NCI-H1105 (cell line): ENCODE measurements at regions not wholly inside any gene's neighbourhood (a gene's known extent, or its start where the extent isn't known, plus 50 kb on each side); places are given as distances from the start of the nearest gene placed in this dataset.

Source experiments
- DNase-seq: peaks from one replicate; lab custom pipeline; 2025; lab: John Stamatoyannopoulos, UW

GRCh38 chr21:41632748-41633475 lies 125.0 kb upstream of the TMPRSS2 start:
- peak; percentile 25 for DNase-seq

- peak; percentile 68 for DNase-seq
Measured at GRCh38 chr21:41631564-41632461, 123.9 kb upstream of the TMPRSS2 start.

GRCh38 chr21:41630917-41631316 lies 123.0 kb upstream of the TMPRSS2 start:
- no peak for DNase-seq

GRCh38 chr21:41630249-41630648 lies 122.3 kb upstream of the TMPRSS2 start:
- no peak for DNase-seq

- peak; percentile 47 for DNase-seq
Measured at GRCh38 chr21:41628256-41628655, 120.3 kb upstream of the TMPRSS2 start.

GRCh38 chr21:41627428-41627827 lies 119.5 kb upstream of the TMPRSS2 start:
- no peak for DNase-seq

- DNase-seq: no peak
Measured at GRCh38 chr21:41626021-41626420, 118.1 kb upstream of the TMPRSS2 start.

- DNase-seq: no peak
Measured at GRCh38 chr21:41625428-41625827, 117.5 kb upstream of the TMPRSS2 start.

- no peak for DNase-seq
Measured at GRCh38 chr21:41624674-41625310, 116.8 kb upstream of the TMPRSS2 start.

GRCh38 chr21:41623945-41624344 lies 116.0 kb upstream of the TMPRSS2 start:
- DNase-seq: no peak

- DNase-seq: no peak
Measured at GRCh38 chr21:41622831-41623548, 115.0 kb upstream of the TMPRSS2 start.

- no peak for DNase-seq
Measured at GRCh38 chr21:41622201-41622600, 114.2 kb upstream of the TMPRSS2 start.

- DNase-seq: no peak
Measured at GRCh38 chr21:41621513-41621912, 113.6 kb upstream of the TMPRSS2 start.

- no peak for DNase-seq
Measured at GRCh38 chr21:41620982-41621381, 113.0 kb upstream of the TMPRSS2 start.

GRCh38 chr21:41620541-41620940 lies 112.6 kb upstream of the TMPRSS2 start:
- no peak for DNase-seq

GRCh38 chr21:41616031-41616591 lies 108.2 kb upstream of the TMPRSS2 start:
- DNase-seq: no peak

GRCh38 chr21:41615613-41616012 lies 107.7 kb upstream of the TMPRSS2 start:
- DNase-seq: no peak

GRCh38 chr21:41614511-41614910 lies 106.6 kb upstream of the TMPRSS2 start:
- no peak for DNase-seq

- no peak for DNase-seq
Measured at GRCh38 chr21:41613533-41613909, 105.6 kb upstream of the TMPRSS2 start.

GRCh38 chr21:41612674-41613532 lies 104.9 kb upstream of the TMPRSS2 start:
- DNase-seq: peak; percentile 3
